H1 (cell line): ENCODE measurements at regions not wholly inside any gene's neighbourhood (a gene's known extent, or its start where the extent isn't known, plus 50 kb on each side); places are given as distances from the start of the nearest gene placed in this dataset.

Experiments used
- POLR2A ChIP-seq, 2 experiments: IDR thresholded peaks; 1 replicate in 1 of 2; 2 replicates in 1 of 2; pipeline ENCODE4 v1.6.1; 2011; ENCODE audit warnings: low read depth in 2 of 2, low read length in 2 of 2, mild to moderate bottlenecking in 2 of 2; ENCODE audit errors: control extremely low read depth in 1 of 2
- RAD21 ChIP-seq, 2 experiments: IDR thresholded peaks in 1 of 2; conservative IDR thresholded peaks in 1 of 2; 2 replicates each; pipeline ENCODE4 v1.6.1; 2011; ENCODE audit warnings: low read depth in 2 of 2, low read length in 2 of 2, improper control_type of control experiment in 1 of 2, inconsistent platforms in 1 of 2, mild to moderate bottlenecking in 1 of 2, moderate library complexity in 1 of 2
- RBBP5 ChIP-seq: IDR thresholded peaks from 2 replicates; pipeline ENCODE4 v1.7.1; 2012; ENCODE audit warnings: low read depth, mild to moderate bottlenecking, inconsistent platforms, low read length, moderate library complexity, borderline replicate concordance
- TF ChIP-seq, protein P1 (sequence below): fragments of 300-600 bp; sonication (generic); IDR thresholded peaks from 2 replicates; pipeline ENCODE4 v1.7.1; 2012; ENCODE audit warnings: low read length, moderate library complexity, mild to moderate bottlenecking, inconsistent platforms; ENCODE audit not compliant: insufficient replicate concordance

DNA sequence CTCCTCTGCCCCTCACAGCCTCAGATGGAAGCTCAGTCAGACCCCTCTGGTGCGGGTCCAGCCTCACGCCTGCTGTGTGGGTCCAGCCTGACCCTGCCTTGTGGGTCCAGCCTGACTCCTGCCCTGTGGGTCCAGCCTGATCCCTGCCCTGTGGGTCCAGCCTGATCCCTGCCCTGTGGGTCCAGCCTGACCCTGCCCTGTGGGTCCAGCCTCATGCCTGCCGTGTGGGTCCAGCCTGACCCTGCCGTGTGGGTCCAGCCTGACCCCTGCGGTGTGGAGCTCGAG is 445.3 kb downstream of the BRD1 start (continued):
- TF ChIP-seq, protein P1, sequence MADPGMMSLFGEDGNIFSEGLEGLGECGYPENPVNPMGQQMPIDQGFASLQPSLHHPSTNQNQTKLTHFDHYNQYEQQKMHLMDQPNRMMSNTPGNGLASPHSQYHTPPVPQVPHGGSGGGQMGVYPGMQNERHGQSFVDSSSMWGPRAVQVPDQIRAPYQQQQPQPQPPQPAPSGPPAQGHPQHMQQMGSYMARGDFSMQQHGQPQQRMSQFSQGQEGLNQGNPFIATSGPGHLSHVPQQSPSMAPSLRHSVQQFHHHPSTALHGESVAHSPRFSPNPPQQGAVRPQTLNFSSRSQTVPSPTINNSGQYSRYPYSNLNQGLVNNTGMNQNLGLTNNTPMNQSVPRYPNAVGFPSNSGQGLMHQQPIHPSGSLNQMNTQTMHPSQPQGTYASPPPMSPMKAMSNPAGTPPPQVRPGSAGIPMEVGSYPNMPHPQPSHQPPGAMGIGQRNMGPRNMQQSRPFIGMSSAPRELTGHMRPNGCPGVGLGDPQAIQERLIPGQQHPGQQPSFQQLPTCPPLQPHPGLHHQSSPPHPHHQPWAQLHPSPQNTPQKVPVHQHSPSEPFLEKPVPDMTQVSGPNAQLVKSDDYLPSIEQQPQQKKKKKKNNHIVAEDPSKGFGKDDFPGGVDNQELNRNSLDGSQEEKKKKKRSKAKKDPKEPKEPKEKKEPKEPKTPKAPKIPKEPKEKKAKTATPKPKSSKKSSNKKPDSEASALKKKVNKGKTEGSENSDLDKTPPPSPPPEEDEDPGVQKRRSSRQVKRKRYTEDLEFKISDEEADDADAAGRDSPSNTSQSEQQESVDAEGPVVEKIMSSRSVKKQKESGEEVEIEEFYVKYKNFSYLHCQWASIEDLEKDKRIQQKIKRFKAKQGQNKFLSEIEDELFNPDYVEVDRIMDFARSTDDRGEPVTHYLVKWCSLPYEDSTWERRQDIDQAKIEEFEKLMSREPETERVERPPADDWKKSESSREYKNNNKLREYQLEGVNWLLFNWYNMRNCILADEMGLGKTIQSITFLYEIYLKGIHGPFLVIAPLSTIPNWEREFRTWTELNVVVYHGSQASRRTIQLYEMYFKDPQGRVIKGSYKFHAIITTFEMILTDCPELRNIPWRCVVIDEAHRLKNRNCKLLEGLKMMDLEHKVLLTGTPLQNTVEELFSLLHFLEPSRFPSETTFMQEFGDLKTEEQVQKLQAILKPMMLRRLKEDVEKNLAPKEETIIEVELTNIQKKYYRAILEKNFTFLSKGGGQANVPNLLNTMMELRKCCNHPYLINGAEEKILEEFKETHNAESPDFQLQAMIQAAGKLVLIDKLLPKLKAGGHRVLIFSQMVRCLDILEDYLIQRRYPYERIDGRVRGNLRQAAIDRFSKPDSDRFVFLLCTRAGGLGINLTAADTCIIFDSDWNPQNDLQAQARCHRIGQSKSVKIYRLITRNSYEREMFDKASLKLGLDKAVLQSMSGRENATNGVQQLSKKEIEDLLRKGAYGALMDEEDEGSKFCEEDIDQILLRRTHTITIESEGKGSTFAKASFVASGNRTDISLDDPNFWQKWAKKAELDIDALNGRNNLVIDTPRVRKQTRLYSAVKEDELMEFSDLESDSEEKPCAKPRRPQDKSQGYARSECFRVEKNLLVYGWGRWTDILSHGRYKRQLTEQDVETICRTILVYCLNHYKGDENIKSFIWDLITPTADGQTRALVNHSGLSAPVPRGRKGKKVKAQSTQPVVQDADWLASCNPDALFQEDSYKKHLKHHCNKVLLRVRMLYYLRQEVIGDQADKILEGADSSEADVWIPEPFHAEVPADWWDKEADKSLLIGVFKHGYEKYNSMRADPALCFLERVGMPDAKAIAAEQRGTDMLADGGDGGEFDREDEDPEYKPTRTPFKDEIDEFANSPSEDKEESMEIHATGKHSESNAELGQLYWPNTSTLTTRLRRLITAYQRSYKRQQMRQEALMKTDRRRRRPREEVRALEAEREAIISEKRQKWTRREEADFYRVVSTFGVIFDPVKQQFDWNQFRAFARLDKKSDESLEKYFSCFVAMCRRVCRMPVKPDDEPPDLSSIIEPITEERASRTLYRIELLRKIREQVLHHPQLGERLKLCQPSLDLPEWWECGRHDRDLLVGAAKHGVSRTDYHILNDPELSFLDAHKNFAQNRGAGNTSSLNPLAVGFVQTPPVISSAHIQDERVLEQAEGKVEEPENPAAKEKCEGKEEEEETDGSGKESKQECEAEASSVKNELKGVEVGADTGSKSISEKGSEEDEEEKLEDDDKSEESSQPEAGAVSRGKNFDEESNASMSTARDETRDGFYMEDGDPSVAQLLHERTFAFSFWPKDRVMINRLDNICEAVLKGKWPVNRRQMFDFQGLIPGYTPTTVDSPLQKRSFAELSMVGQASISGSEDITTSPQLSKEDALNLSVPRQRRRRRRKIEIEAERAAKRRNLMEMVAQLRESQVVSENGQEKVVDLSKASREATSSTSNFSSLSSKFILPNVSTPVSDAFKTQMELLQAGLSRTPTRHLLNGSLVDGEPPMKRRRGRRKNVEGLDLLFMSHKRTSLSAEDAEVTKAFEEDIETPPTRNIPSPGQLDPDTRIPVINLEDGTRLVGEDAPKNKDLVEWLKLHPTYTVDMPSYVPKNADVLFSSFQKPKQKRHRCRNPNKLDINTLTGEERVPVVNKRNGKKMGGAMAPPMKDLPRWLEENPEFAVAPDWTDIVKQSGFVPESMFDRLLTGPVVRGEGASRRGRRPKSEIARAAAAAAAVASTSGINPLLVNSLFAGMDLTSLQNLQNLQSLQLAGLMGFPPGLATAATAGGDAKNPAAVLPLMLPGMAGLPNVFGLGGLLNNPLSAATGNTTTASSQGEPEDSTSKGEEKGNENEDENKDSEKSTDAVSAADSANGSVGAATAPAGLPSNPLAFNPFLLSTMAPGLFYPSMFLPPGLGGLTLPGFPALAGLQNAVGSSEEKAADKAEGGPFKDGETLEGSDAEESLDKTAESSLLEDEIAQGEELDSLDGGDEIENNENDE = no peak
- TF ChIP-seq POLR2A (IDR thresholded peaks at IDR 0.05; ENCODE audit: control extremely low read depth in 1 of 2, low read depth in 2 of 2, low read length in 2 of 2) = no peak
- no peak for TF ChIP-seq RBBP5
- TF ChIP-seq RAD21 (IDR thresholded peaks at IDR 0.05 in 1 of 2, conservative IDR thresholded peaks at IDR 0.05 in 1 of 2; ENCODE audit: low read depth in 2 of 2, low read length in 2 of 2) = no peak
